ENCODE measurements at regions not wholly inside any gene's neighbourhood (a gene's known extent, or its start where the extent isn't known, plus 50 kb on each side); places are given as distances from the start of the nearest gene placed in this dataset.
"Not testable (repeated sequence)": the region's sequence is repeated elsewhere in the genome, so short reads cannot be mapped to it uniquely, and the experiment has no call there.

DNA sequence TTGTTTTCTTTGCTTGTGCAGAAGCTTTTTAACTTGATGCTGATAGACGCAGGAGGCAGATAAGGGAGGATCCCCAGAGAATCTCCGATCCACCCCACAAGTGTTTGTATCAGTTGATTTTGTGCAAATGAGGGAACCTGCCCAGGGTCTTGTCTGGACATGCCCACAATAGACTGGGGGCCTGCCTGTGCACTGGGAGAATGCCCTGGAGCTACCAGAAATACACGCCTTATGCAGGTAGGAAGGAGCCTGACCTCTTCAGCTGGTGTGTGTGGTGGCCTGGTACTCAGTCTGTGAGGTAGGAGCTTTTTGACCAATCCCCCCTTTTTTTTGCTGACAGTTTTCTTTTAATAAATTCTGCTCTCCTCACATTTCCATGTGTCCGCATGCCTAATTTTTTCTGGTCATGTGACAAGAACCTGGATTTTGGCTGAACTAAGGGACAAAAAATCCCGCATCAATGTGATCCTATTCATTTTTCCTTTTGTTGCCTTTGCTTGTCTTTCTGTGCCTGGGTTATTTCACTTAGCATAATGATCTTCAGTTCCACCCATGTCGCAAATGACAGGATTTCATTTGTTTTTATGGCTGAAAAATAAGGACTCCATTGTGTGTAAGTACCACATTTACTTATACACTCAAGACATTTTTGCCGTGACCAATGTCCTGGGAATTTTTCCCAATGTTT is 430.6 kb upstream of the NRG3 start:
- no peak for DNase-seq (ENCODE audit: low read depth)

DNA sequence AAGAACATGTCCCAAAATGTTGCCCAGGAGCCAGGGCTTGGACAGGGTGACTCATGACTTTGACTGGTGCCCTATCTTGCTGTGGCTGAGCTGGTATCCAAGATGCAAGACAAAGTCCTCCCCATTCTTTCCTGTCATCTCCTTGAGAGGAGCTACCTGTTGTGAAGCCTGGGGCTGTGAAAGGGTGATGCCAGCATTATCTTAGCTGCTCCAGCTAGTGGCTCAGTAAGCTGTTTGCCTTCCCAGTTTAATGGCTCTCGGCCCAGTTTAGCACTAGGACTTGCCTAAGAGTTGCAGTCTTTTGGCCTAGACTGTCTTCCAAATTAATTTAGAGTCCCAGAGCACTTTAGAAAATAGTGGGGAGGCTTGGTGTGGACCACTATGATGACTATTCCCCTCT is 424.3 kb upstream of the NRG3 start:
- DNase-seq (ENCODE audit: low read depth) = no peak

GRCh38 chr10:81472927-81473470 is 402.0 kb upstream of the NRG3 start:
- DNase-seq (ENCODE audit: low read depth) = no peak

DNA sequence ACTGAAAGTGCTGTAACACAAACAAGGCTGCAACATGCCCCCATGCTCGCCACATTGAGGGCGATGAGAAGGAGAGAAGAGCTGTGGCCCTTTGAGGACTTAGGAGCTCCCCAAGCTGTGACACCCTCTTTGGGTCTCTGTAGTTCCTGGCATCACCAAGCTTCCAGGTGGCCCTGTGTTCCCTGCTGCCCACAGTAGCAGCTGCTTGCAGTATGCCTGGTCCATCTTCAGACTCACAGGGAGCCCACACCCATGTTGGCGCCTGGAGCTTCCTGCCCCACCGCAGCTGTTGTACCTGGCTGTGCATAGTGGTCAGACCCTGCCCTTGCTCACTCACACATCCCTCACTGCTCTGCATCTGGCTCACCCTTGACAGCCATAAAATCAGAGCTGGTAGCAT is 401.2 kb upstream of the NRG3 start:
- DNase-seq (ENCODE audit: low read depth) = no peak

DNA sequence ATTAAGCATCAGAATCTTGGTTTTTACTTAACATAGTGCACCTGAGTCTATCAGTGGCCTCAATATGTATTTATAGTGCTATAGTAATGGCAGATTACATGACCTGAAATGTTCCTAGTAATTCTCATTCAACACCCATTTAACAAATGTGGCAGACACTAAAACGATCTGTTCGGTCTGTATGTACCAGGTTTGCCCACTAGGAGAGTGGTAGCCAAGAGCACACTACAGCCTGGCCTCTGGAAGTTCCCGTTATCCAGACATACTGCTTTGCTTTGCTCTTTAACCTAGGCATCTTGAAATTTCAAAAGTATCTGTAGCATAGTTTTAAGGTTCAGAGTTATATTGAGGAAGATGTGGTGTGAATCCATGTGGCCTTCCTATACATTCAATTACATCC is 395.7 kb upstream of the NRG3 start:
- no peak for DNase-seq (ENCODE audit: low read depth)

DNA sequence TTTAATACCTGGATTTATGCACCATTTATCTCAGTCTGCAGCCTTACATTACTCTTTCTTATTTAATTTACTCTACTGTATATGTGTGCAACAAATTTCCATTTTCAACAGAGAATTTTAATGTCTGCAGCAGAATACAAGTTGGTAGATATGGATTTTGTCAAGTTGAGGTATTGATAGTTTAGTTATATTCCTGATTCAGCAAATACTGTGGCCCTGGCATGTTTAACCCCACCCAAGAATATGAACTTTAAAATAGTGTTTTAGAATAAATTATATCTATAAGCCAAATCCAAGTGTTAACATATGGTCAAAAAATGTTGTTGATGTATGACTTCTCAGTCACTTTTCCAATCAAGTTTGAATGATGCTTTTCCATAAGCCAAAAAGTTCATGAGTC is 378.4 kb upstream of the NRG3 start:
- no peak for DNase-seq (ENCODE audit: low read depth)

- DNase-seq (ENCODE audit: low read depth) = no peak
These were observed 376.9 kb upstream of the NRG3 start for GRCh38 chr10:81498011-81498551.

GRCh38 chr10:81502677-81503359 is 372.2 kb upstream of the NRG3 start:
- no peak for DNase-seq (ENCODE audit: low read depth)

DNA sequence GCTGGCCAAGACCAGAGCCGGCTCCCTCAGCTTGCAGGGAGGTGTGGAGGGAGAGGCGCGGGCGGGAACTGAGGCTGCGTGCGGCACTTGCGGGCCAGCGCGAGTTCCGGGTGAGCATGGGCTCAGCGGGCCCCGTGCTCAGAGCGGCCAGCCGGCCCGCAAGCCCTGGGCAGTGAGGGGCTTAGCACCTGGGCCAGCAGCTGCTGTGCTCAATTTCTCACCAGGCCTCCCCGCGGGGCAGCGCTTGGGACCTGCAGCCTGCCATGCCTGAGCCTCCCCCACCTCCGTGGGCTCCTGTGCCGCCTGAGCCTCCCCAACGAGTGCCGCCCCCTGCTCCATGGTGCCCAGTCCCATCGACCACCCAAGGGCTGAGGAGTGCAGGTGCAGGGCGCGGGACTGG is 369.2 kb upstream of the NRG3 start:
- DNase-seq (ENCODE audit: low read depth) = not testable (repeated sequence)

GRCh38 chr10:81514811-81515210 is 360.2 kb upstream of the NRG3 start:
- DNase-seq (ENCODE audit: low read depth) = no peak

GRCh38 chr10:81520688-81521087 is 354.3 kb upstream of the NRG3 start:
- no peak for DNase-seq (ENCODE audit: low read depth)

DNA sequence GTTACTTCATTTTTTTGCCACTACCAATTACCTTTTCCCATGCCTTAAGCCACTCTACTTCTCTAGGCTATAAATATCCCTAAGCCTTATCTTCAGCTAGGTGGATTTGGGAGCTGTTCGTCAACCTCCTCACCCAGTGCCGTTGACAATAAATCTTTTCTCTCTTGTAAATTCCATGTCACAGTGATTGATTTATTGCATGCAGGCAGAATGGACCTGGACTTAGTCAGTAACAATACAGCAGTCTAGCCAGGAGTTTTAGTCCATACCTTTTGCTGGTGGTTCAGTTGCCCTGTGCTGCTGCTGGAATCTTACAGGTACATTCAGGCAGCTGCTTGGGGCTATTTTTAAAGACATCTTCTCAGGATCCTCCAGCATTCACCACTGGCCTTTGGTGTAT is 350.5 kb upstream of the NRG3 start:
- DNase-seq (ENCODE audit: low read depth) = no peak

GRCh38 chr10:81532403-81532802 is 342.6 kb upstream of the NRG3 start:
- no peak for DNase-seq (ENCODE audit: low read depth)

- DNase-seq (ENCODE audit: low read depth) = no peak
These were observed 340.0 kb upstream of the NRG3 start for GRCh38 chr10:81534991-81535390.

DNA sequence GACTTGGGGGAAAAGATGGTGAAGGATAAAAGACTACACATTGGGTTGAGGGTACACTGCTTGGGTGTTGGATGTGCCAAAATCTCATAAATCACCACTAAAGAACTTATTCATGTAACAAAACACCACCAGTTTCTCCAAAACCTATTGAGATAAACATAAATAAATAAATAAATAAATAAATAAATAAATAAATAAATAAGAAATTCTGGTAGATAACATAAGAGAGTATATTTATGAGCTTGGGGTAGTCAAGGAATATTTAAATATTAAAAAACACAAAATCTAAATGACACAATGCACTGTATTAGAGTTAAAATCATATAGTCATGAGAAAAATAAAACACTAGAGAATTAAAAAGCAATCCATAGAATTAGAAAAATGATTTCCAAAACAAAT is 333.5 kb upstream of the NRG3 start:
- DNase-seq (ENCODE audit: low read depth) = no peak

GRCh38 chr10:81546243-81546642 is 328.8 kb upstream of the NRG3 start:
- DNase-seq (ENCODE audit: low read depth) = no peak

DNA sequence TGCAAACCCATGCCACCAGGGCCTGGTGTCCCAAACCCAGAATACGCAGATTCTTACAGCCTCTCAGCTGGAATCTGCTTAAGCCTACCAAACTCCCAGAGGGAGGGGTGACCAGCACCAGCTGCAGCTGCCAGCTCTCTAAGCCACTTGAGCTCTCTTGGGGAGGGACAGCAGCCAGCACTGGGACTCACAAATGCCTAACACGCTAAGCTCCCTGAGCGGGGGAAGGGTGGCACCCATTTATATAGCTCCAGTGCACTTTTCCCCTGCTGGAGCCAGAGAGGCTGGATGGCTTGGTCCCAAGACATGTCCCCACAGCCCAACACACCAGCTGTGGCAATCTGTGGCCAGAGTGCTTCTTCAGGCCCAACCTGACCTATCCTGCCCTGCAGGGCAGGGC is 326.8 kb upstream of the NRG3 start:
- DNase-seq (ENCODE audit: low read depth) = no peak

DNA sequence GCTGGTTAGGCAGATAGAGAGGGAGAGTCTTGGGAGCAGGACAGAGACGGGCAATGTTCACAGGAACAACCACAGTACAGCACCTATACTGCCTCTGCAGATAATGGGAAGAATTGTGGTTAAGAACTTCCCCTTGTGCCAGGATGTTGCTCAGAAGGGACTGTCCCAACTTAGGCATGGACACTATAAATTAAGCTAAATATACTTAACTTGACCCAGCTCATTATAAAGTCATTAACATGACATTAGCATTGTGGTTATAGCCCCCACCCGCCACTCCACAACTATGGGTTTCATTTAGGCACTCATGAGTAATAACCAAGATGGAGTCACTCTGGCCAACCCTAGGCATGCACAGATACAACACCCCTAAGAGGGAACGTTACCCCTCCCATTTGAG is 310.9 kb upstream of the NRG3 start:
- no peak for DNase-seq (ENCODE audit: low read depth)

- DNase-seq (ENCODE audit: low read depth) = no peak
These were observed 305.5 kb upstream of the NRG3 start for GRCh38 chr10:81569488-81569887.

DNA sequence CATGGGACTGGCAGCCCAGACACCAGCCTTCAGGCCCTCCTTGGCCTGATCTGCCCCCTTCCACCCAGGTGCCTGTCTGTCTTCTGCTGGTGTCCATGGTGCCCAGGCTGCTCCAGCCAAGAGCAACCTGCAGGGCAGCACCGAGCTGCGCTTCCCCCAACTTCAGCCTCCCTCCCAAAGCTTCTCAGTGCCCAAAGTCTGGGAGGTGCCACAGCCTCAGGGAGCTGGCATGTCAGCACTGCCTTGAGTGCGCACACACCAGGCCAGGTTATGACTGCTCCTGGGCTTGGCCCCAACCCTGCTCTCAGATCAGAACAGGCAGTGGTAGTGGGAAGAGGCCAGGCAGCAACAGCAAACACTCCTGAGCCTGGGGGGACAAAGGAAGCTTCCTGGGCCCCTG is 304.6 kb upstream of the NRG3 start:
- no peak for DNase-seq (ENCODE audit: low read depth)

DNA sequence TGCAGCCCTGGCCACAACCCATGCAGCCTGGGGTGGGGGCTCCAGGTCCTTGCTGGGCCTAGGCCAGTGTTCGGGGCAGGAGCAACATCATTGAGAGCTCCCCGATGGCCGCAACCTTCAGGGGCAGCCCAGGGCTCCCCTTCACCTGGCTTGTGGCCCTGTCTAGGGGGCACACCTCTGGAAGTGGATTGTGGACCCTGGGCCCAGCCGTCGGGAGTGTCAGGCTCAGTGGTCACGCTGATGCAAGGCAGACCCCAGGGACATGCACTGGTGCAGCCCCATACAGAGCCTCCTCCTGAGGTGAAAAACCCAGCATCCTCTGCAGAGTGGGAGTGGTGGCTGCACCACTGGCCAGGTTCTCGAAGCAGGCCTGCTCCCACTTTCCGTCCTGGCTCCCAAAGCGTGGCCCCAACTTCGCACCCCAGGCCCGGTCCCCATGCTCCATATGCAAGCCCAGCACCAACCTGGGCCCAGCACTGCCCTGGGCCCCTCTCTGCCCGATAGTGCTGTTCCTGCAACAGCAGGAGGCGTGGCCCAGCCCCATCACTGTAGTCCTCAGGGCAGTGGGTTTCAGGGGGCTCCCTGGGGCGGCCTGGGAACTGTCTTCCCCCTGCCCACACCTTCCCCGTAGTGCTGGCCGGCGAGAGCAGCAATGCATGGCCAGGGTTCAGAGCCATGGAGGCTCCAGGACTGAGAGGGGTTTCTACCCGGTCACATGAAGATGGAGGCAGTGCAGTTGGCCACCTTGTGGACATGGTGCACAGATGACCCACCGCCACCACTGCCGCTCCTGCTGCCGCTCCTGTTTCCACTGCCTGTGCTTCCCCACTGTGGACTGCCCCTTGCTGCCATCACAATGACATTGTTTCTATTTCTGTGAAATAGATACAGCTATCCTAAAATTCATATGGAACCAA is 303.9 kb upstream of the NRG3 start:
- no peak for DNase-seq (ENCODE audit: low read depth)

GRCh38 chr10:81575036-81575435 is 300.0 kb upstream of the NRG3 start:
- DNase-seq (ENCODE audit: low read depth) = no peak

Measured in EH (cell line).